H1 (cell line): ENCODE measurements at regions not wholly inside any gene's neighbourhood (a gene's known extent, or its start where the extent isn't known, plus 50 kb on each side); places are given as distances from the start of the nearest gene placed in this dataset.

Source experiments
- CTCF ChIA-PET: fragments of 300-600 bp; sonication (Branson Sonifier 250); formaldehyde crosslinking; loops from one replicate; lab custom pipeline; 2021; ENCODE audit not compliant: partially characterized antibody; lab: Charles Lee
- POLR2A ChIA-PET: fragments of 300-600 bp; sonication (Branson Sonifier 250); formaldehyde crosslinking; loops from one replicate; lab custom pipeline; 2021; ENCODE audit warnings: inconsistent platforms; ENCODE audit not compliant: partially characterized antibody; lab: Charles Lee
- DNase-seq, 2 experiments: peaks; one replicate each; pipeline versions ENCODE4 v3.0.0 to v3.0.0-alpha.2; 2010 to 2022; ENCODE audit warnings: low spot score in 2 of 2, low read depth in 1 of 2, mixed read lengths in 1 of 2
- FAIRE-seq: peaks from 2 replicates; lab custom pipeline; 2011; peaks lifted over from hg19 to GRCh38; lab: Jason Lieb, UNC
- H2AFZ ChIP-seq: 2 replicates; pipeline ENCODE4 v1.8.1; 2012; ENCODE audit warnings: low read length, inconsistent platforms
- H2AK5ac ChIP-seq: 2 replicates; pipeline ENCODE4 v1.6.1; 2013; ENCODE audit warnings: low read depth, low read length
- H2BK120ac ChIP-seq: replicated peaks from 2 replicates; pipeline ENCODE3; 2013; ENCODE audit warnings: low read depth, low read length, inconsistent platforms
- H2BK12ac ChIP-seq: 2 replicates; pipeline ENCODE4 v1.6.1; 2013; ENCODE audit warnings: low read depth, low read length
- H2BK15ac ChIP-seq: 2 replicates; pipeline ENCODE4 v1.6.1; 2013; ENCODE audit warnings: low read length
- H2BK20ac ChIP-seq: 2 replicates; pipeline ENCODE4 v1.6.1; 2013; ENCODE audit warnings: low read length
- H2BK5ac ChIP-seq: 2 replicates; pipeline ENCODE4 v1.6.1; 2013; ENCODE audit warnings: low read depth, low read length
- H3K14ac ChIP-seq: 2 replicates; pipeline ENCODE4 v1.6.1; 2013; ENCODE audit warnings: inconsistent platforms; ENCODE audit not compliant: insufficient read length
- H3K18ac ChIP-seq: 2 replicates; pipeline ENCODE4 v1.6.1; 2013; ENCODE audit warnings: low read length; ENCODE audit errors: extremely low read depth
- H3K23ac ChIP-seq: 2 replicates; pipeline ENCODE4 v1.6.1; 2013; ENCODE audit warnings: inconsistent platforms; ENCODE audit not compliant: insufficient read length
- H3K23me2 ChIP-seq: 2 replicates; pipeline ENCODE4 v1.6.1; 2013; ENCODE audit warnings: low read depth, low read length
- H3K27ac ChIP-seq: 2 replicates; pipeline ENCODE4 v1.6.1; 2011; ENCODE audit warnings: low read depth, low read length, inconsistent platforms
- H3K27me3 ChIP-seq, 4 experiments: replicated peaks in 1 of 4; 1 replicate in 1 of 4; 2 replicates in 3 of 4; pipeline versions ENCODE4 v1.6.1 to v1.8.1; 2011 to 2013; ENCODE audit warnings: low read length in 3 of 4, mild to moderate bottlenecking in 3 of 4, inconsistent platforms in 2 of 4, mixed read lengths in 2 of 4, moderate library complexity in 1 of 4; ENCODE audit not compliant: control insufficient read depth in 3 of 4, insufficient read depth in 3 of 4; ENCODE audit errors: extremely low read depth in 1 of 4
- H3K36me3 ChIP-seq, 4 experiments: 2 replicates each; pipeline versions ENCODE4 v1.6.1 to v1.8.1; 2011 to 2013; ENCODE audit warnings: mild to moderate bottlenecking in 4 of 4, low read length in 3 of 4, moderate library complexity in 2 of 4, control low read depth in 1 of 4, inconsistent platforms in 1 of 4; ENCODE audit not compliant: insufficient read depth in 4 of 4, control insufficient read depth in 2 of 4
- H3K4ac ChIP-seq: replicated peaks from 2 replicates; pipeline ENCODE3; 2013; ENCODE audit warnings: low read length, low read depth, mixed read lengths, inconsistent platforms; ENCODE audit not compliant: insufficient read length
- H3K4me1 ChIP-seq, 4 experiments: replicated peaks in 1 of 4; 1 replicate in 1 of 4; 2 replicates in 3 of 4; pipeline versions ENCODE4 v1.6.1 to v1.8.1; 2011 to 2013; ENCODE audit warnings: low read length in 3 of 4, inconsistent platforms in 2 of 4, mixed read lengths in 1 of 4; ENCODE audit not compliant: insufficient read depth in 4 of 4, control insufficient read depth in 3 of 4
- H3K4me2 ChIP-seq, 2 experiments: 2 replicates each; pipeline versions ENCODE4 v1.6.1 to v1.8.1; 2011 to 2013; ENCODE audit warnings: low read depth in 2 of 2, low read length in 2 of 2, control low read depth in 1 of 2, inconsistent platforms in 1 of 2, mild to moderate bottlenecking in 1 of 2; ENCODE audit not compliant: insufficient read depth in 1 of 2
- H3K4me3 ChIP-seq, 4 experiments: fragments of 200-600, 300-600 bp in 1 of 4; sonication (generic), shearing (Covaris generic), sonication (Bioruptor Twin) in 1 of 4; 2 replicates each; pipeline versions ENCODE4 v1.5.1 to v1.8.1; 2011 to 2016; ENCODE audit warnings: low read length in 4 of 4, low read depth in 3 of 4, control low read depth in 2 of 4, inconsistent platforms in 2 of 4, mild to moderate bottlenecking in 2 of 4, mixed read lengths in 1 of 4, moderate library complexity in 1 of 4; ENCODE audit not compliant: insufficient read depth in 2 of 4; ENCODE audit errors: extremely low read depth in 1 of 4
- H3K56ac ChIP-seq: replicated peaks from 2 replicates; pipeline ENCODE3; 2013; ENCODE audit warnings: low read depth, mild to moderate bottlenecking, mixed read lengths, low read length, inconsistent platforms; ENCODE audit not compliant: insufficient read length
- H3K79me1 ChIP-seq: 2 replicates; pipeline ENCODE4 v1.6.1; 2013; ENCODE audit warnings: low read depth, low read length, control low read depth
- H3K79me2 ChIP-seq, 2 experiments: 2 replicates each; pipeline versions ENCODE4 v1.6.1 to v1.8.1; 2012 to 2013; ENCODE audit warnings: low read length in 2 of 2, mild to moderate bottlenecking in 2 of 2, inconsistent platforms in 1 of 2; ENCODE audit not compliant: insufficient read depth in 2 of 2, control insufficient read depth in 1 of 2
- H3K9ac ChIP-seq, 4 experiments: replicated peaks in 1 of 4; 1 replicate in 1 of 4; 2 replicates in 3 of 4; pipeline versions ENCODE4 v1.6.1 to v1.8.1; 2011 to 2013; ENCODE audit warnings: low read depth in 3 of 4, low read length in 3 of 4, control low read depth in 2 of 4, mild to moderate bottlenecking in 2 of 4, moderate library complexity in 2 of 4, inconsistent platforms in 1 of 4; ENCODE audit errors: extremely low read depth in 1 of 4
- H3K9me3 ChIP-seq, 2 experiments: 2 replicates each; pipeline versions ENCODE4 v1.6.1 to v1.8.1; 2012 to 2013; ENCODE audit warnings: mild to moderate bottlenecking in 2 of 2, moderate library complexity in 2 of 2, control low read depth in 1 of 2, inconsistent platforms in 1 of 2, low read depth in 1 of 2, low read length in 1 of 2, mixed read lengths in 1 of 2; ENCODE audit not compliant: insufficient read depth in 2 of 2
- H4K20me1 ChIP-seq, 2 experiments: replicated peaks in 1 of 2; 2 replicates each; pipeline versions ENCODE3 to v1.8.1; 2011 to 2013; ENCODE audit warnings: inconsistent platforms in 2 of 2, low read length in 2 of 2, mild to moderate bottlenecking in 1 of 2; ENCODE audit not compliant: insufficient read depth in 2 of 2, control insufficient read depth in 1 of 2
- H4K5ac ChIP-seq: 2 replicates; pipeline ENCODE4 v1.6.1; 2013; ENCODE audit warnings: low read length, low read depth, mixed read lengths, inconsistent platforms; ENCODE audit not compliant: insufficient read length
- H4K8ac ChIP-seq: 2 replicates; pipeline ENCODE4 v1.8.0; 2013; ENCODE audit warnings: mild to moderate bottlenecking, moderate library complexity, low read length, inconsistent platforms; ENCODE audit not compliant: insufficient read depth; ENCODE audit errors: extremely low read depth
- H4K91ac ChIP-seq: replicated peaks from 2 replicates; pipeline ENCODE3; 2013; ENCODE audit warnings: low read length, mixed read lengths, inconsistent platforms; ENCODE audit not compliant: insufficient read length
- CREB1 ChIP-seq: IDR thresholded peaks from 2 replicates; pipeline ENCODE4 v1.6.1; 2012; ENCODE audit warnings: inconsistent platforms
- RAD21 ChIP-seq, 2 experiments: IDR thresholded peaks in 1 of 2; conservative IDR thresholded peaks in 1 of 2; 2 replicates each; pipeline ENCODE4 v1.6.1; 2011; ENCODE audit warnings: low read depth in 2 of 2, low read length in 2 of 2, improper control_type of control experiment in 1 of 2, inconsistent platforms in 1 of 2, mild to moderate bottlenecking in 1 of 2, moderate library complexity in 1 of 2
- RXRA ChIP-seq: IDR thresholded peaks from 2 replicates; pipeline ENCODE4 v1.6.1; 2011; ENCODE audit warnings: low read depth, mild to moderate bottlenecking, low read length, moderate library complexity; ENCODE audit not compliant: insufficient read depth
- WGBS, 2 experiments: shearing (Covaris generic) in 1 of 2; methylation state at CpG; one replicate each; pipeline versions ENCODE4 v1.1.6 to v1.1.7; 2013 to 2015; ENCODE audit warnings: low lambda C conversion rate in 2 of 2, mixed read lengths in 2 of 2, inconsistent platforms in 1 of 2, low coverage in 1 of 2, missing lambda C conversion rate in 1 of 2; ENCODE audit not compliant: insufficient replicate concordance in 2 of 2, insufficient coverage in 1 of 2, insufficient read length in 1 of 2; ENCODE audit errors: extremely low coverage in 1 of 2, missing lambda C conversion rate in 1 of 2; 5-methylcytosine and 5-hydroxymethylcytosine counted together
- TF ChIP-seq, protein P1 (sequence below): IDR thresholded peaks from 2 replicates; pipeline ENCODE4 v1.6.1; 2012; ENCODE audit warnings: inconsistent platforms
- TF ChIP-seq, protein P2 (sequence below): IDR thresholded peaks from 2 replicates; pipeline ENCODE4 v1.6.1; 2012; ENCODE audit warnings: inconsistent platforms

DNA sequence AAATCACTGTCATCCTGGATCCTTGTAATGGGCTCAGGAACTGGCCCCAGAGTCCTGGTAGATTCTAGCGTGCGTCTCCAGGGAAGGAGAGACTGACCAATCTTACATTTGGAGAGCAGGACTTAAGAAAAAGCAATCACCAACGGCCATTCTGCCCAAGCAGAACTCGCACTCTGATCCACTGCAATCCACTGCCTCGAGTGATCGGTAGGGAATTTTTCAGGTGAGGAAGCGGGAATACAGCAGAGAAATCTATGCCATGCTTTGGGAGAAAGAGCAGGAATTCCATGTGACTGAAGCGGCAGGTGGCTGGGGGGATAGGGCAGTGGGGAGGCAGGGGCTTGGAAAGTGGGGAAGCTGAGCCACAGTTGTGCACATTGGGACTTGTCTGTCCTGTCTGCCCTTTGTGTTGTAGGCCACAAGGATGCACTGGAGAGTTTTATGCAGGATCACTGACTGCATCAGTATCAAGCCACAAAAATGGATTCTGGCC, 143.9 kb upstream of the HS3ST2 start:
- 0 out of 2 replicates have a peak overlapping the region, but pooled peaks have one; percentile 35 for H2BK5ac ChIP-seq
- peak overlapping the region; percentile 3; the same call in 1 of the 2 replicates for H2BK15ac ChIP-seq
- H3K4ac ChIP-seq = no peak overlapping the region
- H2AFZ ChIP-seq = peak overlapping the region; percentile 60
- H2BK12ac ChIP-seq = peak overlapping the region; percentile 65; the same call in 1 of the 2 replicates
- 0 out of 4 replicates have a peak overlapping the region, but pooled peaks of 1 of the 2 experiments have one; percentile 25 for H3K4me2 ChIP-seq
- H3K4me1 ChIP-seq = peaks cover 0 to 6% (median 1%) of the 10 kb centered on the region in 4 experiments; a peak in 2 of 7 replicates
- H3K79me2 ChIP-seq = no peaks in the 10 kb centered on the region
- DNase-seq = no peak
- peak overlapping the region; percentile 82; the same call in 1 of the 2 replicates for H2AK5ac ChIP-seq
- POLR2A ChIA-PET = interaction anchor here (0.6 kb wide), 1 partner anchor 15 kb away, joined by 3 read pairs; no protein-coding TSS in a partner anchor
- no peak overlapping the region for H3K9ac ChIP-seq
- TF ChIP-seq CREB1 (no peak), RXRA (no peak), RAD21 (IDR thresholded peaks at IDR 0.05 in 1 of 2, conservative IDR thresholded peaks at IDR 0.05 in 1 of 2; ENCODE audit: low read depth in 2 of 2, low read length in 2 of 2) (peak in 1 of 2 experiments; percentile 3; a peak in 1 of 4 replicates)
- TF ChIP-seq, protein P1, sequence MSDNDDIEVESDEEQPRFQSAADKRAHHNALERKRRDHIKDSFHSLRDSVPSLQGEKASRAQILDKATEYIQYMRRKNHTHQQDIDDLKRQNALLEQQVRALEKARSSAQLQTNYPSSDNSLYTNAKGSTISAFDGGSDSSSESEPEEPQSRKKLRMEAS = peak; percentile 58; the same call in 1 of the 2 replicates
- TF ChIP-seq, protein P2, sequence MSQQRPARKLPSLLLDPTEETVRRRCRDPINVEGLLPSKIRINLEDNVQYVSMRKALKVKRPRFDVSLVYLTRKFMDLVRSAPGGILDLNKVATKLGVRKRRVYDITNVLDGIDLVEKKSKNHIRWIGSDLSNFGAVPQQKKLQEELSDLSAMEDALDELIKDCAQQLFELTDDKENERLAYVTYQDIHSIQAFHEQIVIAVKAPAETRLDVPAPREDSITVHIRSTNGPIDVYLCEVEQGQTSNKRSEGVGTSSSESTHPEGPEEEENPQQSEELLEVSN = peak; percentile 94
- no peak overlapping the region for H4K91ac ChIP-seq
- no peaks in the 10 kb centered on the region for H4K20me1 ChIP-seq
- no peak overlapping the region for H4K5ac ChIP-seq
- H2BK20ac ChIP-seq = peak overlapping the region; percentile 18
- H2BK120ac ChIP-seq = no peak overlapping the region
- no peak overlapping the region for H3K14ac ChIP-seq
- H3K23me2 ChIP-seq = no peaks in the 10 kb centered on the region
- no peaks in the 10 kb centered on the region for H3K9me3 ChIP-seq
- H3K4me3 ChIP-seq = no peak overlapping the region; a peak in 1 of 8 replicates
- no peak overlapping the region for H3K23ac ChIP-seq
- CTCF ChIA-PET = interaction anchor here (0.6 to 1.4 kb wide), 6 partner anchors 14 to 230 kb away, joined by 3 to 5 read pairs (median 4); no protein-coding TSS in a partner anchor
- H3K56ac ChIP-seq = no peak overlapping the region
- no peaks in the 10 kb centered on the region for H3K79me1 ChIP-seq
- H3K27ac ChIP-seq = no peak overlapping the region
- H3K18ac ChIP-seq = peak overlapping the region; percentile 86
- H3K27me3 ChIP-seq = peaks cover 0 to 3% (median 1%) of the 10 kb centered on the region in 4 experiments; a peak in 1 of 7 replicates
- no peaks in the 10 kb centered on the region for H3K36me3 ChIP-seq
- 93% methylated on average over 8 of the region's 8 CpGs; no CpG with 5 or more reads in 1 of the 2 experiments for WGBS, 2 experiments
- no peak for FAIRE-seq
- no peak overlapping the region for H4K8ac ChIP-seq
